Esophagus muscularis mucosa (tissue), 4 donors: ENCODE measurements at regions not wholly inside any gene's neighbourhood (a gene's known extent, or its start where the extent isn't known, plus 50 kb on each side); places are given as distances from the start of the nearest gene placed in this dataset.
"Not testable (repeated sequence)": the region's sequence is repeated elsewhere in the genome, so short reads cannot be mapped to it uniquely, and the experiment has no call there.

Source experiments
- DNase-seq: peaks from one replicate; pipeline ENCODE4 v3.0.0-alpha.2; 2017; ENCODE audit errors: extremely low spot score
- H3K27ac ChIP-seq, 4 donors: fragments of 200-600 bp; sonication (generic); replicated peaks in 1 of 4; 1 replicate in 3 of 4; 2 replicates in 1 of 4; pipeline ENCODE4 v1.5.1; 2016 to 2019; ENCODE audit warnings: mild to moderate bottlenecking in 1 of 4
- H3K27me3 ChIP-seq, 4 donors: fragments of 200-600 bp; sonication (generic); one replicate each; pipeline versions ENCODE4 v1.5.1 to v1.6.0; 2016 to 2019
- H3K36me3 ChIP-seq, 4 donors: fragments of 200-600 bp; sonication (generic); one replicate each; pipeline ENCODE4 v1.5.1; 2016 to 2019
- H3K4me1 ChIP-seq, 4 donors: fragments of 200-600 bp; sonication (generic); one replicate each; pipeline ENCODE4 v1.5.1; 2016 to 2019
- H3K4me3 ChIP-seq, 4 donors: fragments of 200-600 bp; sonication (generic); 1 replicate in 2 of 4; 2 replicates in 2 of 4; pipeline ENCODE4 v1.5.1; 2016 to 2019; ENCODE audit warnings: mild to moderate bottlenecking in 4 of 4, moderate library complexity in 1 of 4
- H3K9me3 ChIP-seq, 4 donors: fragments of 200-600 bp; sonication (generic); 1 replicate in 3 of 4; 2 replicates in 1 of 4; pipeline ENCODE4 v1.5.1; 2016 to 2019
- EP300 ChIP-seq: sonication (generic); formaldehyde crosslinking; IDR thresholded peaks from one replicate; pipeline ENCODE4 v1.6.1; 2017; ENCODE audit warnings: antibody characterized with exemption
- POLR2A ChIP-seq: fragments of 450-650 bp; IDR thresholded peaks from one replicate; pipeline ENCODE4 v1.6.1; 2017; ENCODE audit warnings: antibody characterized with exemption, moderate library complexity, mild to moderate bottlenecking, low read depth
- POLR2AphosphoS5 ChIP-seq, 2 donors: sonication (generic); formaldehyde crosslinking; IDR thresholded peaks; one replicate each; pipeline ENCODE4 v1.6.1; 2017; ENCODE audit warnings: antibody characterized with exemption in 2 of 2
- WGBS: methylation state at CpG from one replicate; pipeline ENCODE4 v1.1.5; 2018; 5-methylcytosine and 5-hydroxymethylcytosine counted together
- intact Hi-C: fragments of 100-400 bp; cut with DNase I; formaldehyde crosslinking; loops from one replicate; pipeline ENCODE4 v1.15.1; 2023
- TF ChIP-seq, protein P1 (sequence below), 3 experiments: fragments of 200-600 bp in 2 of 3; fragments of 450-650 bp in 1 of 3; sonication (generic) in 2 of 3; IDR thresholded peaks; one replicate each; pipeline ENCODE4 v1.5.1; 2017 to 2019; ENCODE audit warnings: antibody characterized with exemption in 3 of 3, mild to moderate bottlenecking in 2 of 3, moderate library complexity in 1 of 3

DNA sequence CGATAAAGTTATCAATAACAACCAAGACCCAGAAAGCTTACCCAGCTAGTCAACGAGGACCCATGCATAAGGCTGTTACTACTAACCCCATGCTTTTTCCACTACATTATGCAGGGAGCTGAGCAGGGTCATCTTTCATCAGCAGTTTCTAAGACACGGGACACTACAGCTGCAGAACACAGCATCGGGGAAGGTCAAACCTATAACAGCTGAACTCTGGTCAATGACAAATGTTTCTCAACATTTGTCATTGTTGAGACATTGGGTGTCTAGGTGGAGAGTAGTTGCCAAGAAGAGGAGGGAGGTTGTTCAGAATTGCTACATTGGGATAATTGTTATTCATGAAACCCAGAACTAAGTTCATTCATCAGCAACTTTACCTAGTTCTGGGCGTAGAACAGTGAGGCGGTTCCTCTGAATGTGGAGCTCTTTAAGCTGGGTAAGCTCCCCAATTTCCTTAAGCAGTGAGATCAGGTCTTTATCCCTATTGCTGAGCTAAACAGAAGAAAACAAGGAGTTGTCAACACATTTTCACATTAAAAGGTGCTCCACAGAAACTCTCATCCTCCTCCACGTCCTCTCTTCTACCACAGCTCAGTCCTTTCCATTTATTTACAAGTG, 105.6 kb downstream of the ZNF22 start:
- Histone ChIP-seq H3K36me3 (no peaks in the 10 kb centered on the region), H3K27me3 (peaks cover 0 to 22% (median 0%) of the 10 kb centered on the region in 4 donors), H3K4me3 (no peak overlapping the region), H3K4me1 (no peaks in the 10 kb centered on the region), H3K9me3 (no peaks in the 10 kb centered on the region), H3K27ac (no peak overlapping the region)
- intact Hi-C loops, result no loop called here
- TF ChIP-seq, protein P1, sequence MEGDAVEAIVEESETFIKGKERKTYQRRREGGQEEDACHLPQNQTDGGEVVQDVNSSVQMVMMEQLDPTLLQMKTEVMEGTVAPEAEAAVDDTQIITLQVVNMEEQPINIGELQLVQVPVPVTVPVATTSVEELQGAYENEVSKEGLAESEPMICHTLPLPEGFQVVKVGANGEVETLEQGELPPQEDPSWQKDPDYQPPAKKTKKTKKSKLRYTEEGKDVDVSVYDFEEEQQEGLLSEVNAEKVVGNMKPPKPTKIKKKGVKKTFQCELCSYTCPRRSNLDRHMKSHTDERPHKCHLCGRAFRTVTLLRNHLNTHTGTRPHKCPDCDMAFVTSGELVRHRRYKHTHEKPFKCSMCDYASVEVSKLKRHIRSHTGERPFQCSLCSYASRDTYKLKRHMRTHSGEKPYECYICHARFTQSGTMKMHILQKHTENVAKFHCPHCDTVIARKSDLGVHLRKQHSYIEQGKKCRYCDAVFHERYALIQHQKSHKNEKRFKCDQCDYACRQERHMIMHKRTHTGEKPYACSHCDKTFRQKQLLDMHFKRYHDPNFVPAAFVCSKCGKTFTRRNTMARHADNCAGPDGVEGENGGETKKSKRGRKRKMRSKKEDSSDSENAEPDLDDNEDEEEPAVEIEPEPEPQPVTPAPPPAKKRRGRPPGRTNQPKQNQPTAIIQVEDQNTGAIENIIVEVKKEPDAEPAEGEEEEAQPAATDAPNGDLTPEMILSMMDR (IDR thresholded peaks at IDR 0.05), result no peak
- TF ChIP-seq POLR2AphosphoS5 (IDR thresholded peaks at IDR 0.05), result no peak
- TF ChIP-seq POLR2A, result no peak
- no peak for TF ChIP-seq EP300
- peak; percentile 68 for DNase-seq
- 58% methylated on average over 7 of the region's 7 CpGs for WGBS

DNA sequence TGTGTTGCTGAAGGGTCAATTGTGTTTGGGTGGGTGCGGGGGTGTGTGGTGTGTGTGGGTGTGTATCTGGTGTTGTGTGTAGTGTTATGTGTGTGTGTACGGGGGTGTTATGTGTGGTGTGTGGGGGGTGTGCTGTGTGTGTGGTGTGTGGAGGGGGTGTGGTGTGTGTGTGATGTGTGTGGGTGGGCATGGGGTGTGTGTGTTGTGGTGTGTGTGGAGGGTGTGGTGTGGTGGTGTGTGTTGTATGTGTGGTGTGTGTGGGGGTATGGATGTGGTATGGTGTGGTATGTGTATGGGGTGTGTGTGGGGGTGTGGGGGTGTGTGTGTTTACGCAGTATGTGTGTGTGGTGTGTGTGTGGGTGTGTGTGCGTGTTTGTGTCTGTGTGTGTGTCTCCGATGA, 110.8 kb downstream of the ZNF22 start:
- peaks cover 0 to 2% (median 0%) of the 10 kb centered on the region in 4 donors for H3K27me3 ChIP-seq
- TF ChIP-seq, protein P1 (IDR thresholded peaks at IDR 0.05), result no peak
- no peak for TF ChIP-seq POLR2AphosphoS5 (IDR thresholded peaks at IDR 0.05)
- TF ChIP-seq POLR2A, result no peak
- no peak for TF ChIP-seq EP300
- peak; percentile 26 for DNase-seq
- intact Hi-C loops, result no loop called here
- H3K36me3 ChIP-seq, result no peaks in the 10 kb centered on the region
- no peak overlapping the region for H3K27ac ChIP-seq
- 96% methylated on average over 5 of the region's 5 CpGs for WGBS
- H3K4me3 ChIP-seq, result no peak overlapping the region
- H3K4me1 ChIP-seq, result no peaks in the 10 kb centered on the region
- H3K9me3 ChIP-seq, result no peaks in the 10 kb centered on the region

DNA sequence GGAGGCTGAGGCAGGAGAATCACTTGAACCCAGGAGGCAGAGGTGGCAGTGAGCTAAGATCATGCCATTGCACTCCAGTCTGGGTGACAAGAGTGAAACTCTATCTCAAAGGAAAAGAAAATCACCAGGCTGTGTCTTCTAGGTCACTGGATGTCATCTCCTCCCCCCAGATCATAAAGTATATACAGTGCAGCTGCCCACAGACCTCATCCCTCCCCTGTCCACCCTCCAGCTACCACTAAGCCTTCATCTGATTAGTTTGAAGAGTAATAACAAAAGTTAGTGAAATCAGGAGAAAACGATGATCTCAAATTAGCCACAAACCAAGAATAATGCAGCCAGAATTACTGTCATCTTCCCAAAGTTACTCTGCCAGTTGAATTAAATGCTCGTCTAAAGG, 117.2 kb downstream of the ZNF22 start:
- H3K27ac ChIP-seq, H3K4me3 ChIP-seq, H3K36me3 ChIP-seq, H3K9me3 ChIP-seq, H3K4me1 ChIP-seq, intact Hi-C loops, DNase-seq, H3K27me3 ChIP-seq: not testable (repeated sequence)
- WGBS, result 68% methylated on average over 2 of the region's 2 CpGs

DNA sequence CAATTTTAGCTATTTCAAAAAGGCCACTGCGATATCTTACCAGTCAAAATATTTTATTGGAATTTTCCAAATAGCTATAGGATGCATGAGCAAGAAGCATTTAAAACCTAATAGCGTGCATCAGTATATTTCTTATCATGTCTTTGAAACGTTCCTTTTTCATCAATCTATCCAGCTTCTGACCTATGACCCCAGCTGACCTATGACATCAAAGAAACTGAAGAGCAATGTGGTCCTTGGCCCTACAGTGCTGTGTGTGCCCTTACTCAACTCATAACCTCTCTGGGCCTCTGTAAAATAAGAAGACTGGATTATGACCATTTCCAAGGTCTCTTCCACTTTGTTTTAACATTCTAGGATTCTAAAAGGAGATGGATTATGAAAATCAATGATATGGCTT, 118.2 kb downstream of the ZNF22 start:
- Histone ChIP-seq H3K4me3 (no peak overlapping the region), H3K4me1 (no peaks in the 10 kb centered on the region), H3K9me3 (no peaks in the 10 kb centered on the region), H3K27me3 (no peaks in the 10 kb centered on the region), H3K36me3 (no peaks in the 10 kb centered on the region), H3K27ac (no peak overlapping the region)
- TF ChIP-seq, protein P1 (IDR thresholded peaks at IDR 0.05), result no peak
- DNase-seq, result no peak
- intact Hi-C loops, result no loop called here
- 73% methylated on average over 3 of the region's 3 CpGs for WGBS

DNA sequence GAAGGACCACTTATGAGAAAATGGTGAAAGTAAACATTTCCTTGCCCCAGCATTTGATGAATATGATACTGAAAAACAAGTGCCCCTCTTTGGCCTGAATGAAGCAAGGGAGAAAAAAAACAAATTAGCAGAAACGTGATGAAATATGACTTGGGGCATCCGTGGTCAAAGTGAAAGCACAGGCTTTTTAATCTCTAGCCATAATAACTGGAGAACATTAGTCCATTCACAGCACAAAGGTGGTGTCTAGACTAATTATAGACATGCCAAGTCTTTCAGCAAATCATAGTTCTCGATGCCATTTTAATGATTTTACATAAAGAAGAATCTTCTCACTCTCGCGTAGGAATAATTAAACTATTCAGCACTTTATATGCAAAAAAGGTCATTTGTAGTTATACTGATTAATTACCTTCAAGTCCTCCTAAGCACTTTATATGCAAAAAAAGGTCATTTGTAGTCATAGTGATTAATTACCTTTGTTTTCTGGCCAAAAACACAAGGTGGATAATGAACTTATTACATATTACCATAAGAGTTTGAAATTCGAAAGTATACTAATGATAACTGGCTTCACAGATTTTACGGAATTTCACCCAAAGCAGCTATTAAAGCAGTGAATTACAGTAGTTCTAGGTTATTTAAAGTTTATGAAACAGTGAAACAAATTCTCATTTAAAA, 121.6 kb downstream of the ZNF22 start:
- H3K9me3 ChIP-seq, H3K36me3 ChIP-seq, intact Hi-C loops, H3K27ac ChIP-seq, H3K4me1 ChIP-seq, DNase-seq, H3K27me3 ChIP-seq, H3K4me3 ChIP-seq: not testable (repeated sequence)
- WGBS, result 85% methylated on average over 5 of the region's 7 CpGs
